Stomach (tissue), 8 donors: ENCODE measurements at regions not wholly inside any gene's neighbourhood (a gene's known extent, or its start where the extent isn't known, plus 50 kb on each side); places are given as distances from the start of the nearest gene placed in this dataset.

Experiments used
- DNase-seq, 2 donors: peaks; one replicate each; pipeline versions ENCODE4 v3.0.0 to v3.0.0-alpha.2; 2013 to 2019
- H3K27ac ChIP-seq, 5 donors: fragments of 200-600 bp in 4 of 5; sonication (generic) in 4 of 5; one replicate each; pipeline ENCODE4 v1.5.1; 2013 to 2019; ENCODE audit warnings: mild to moderate bottlenecking in 1 of 5, moderate library complexity in 1 of 5
- H3K27me3 ChIP-seq, 3 donors: fragments of 200-600 bp; sonication (generic); one replicate each; pipeline ENCODE4 v1.5.1; 2017 to 2019; ENCODE audit warnings: mixed run types in 1 of 3
- H3K36me3 ChIP-seq, 4 donors: fragments of 200-600 bp; sonication (generic); 1 replicate in 3 of 4; 2 replicates in 1 of 4; pipeline ENCODE4 v1.5.1; 2016 to 2019
- H3K4me1 ChIP-seq, 4 donors: fragments of 200-600 bp; sonication (generic); one replicate each; pipeline ENCODE4 v1.5.1; 2016 to 2019
- H3K4me3 ChIP-seq, 4 donors: fragments of 200-600 bp; sonication (generic) in 3 of 4; one replicate each; pipeline ENCODE4 v1.5.1; 2016 to 2019; ENCODE audit warnings: mild to moderate bottlenecking in 1 of 4
- H3K9me3 ChIP-seq, 4 donors: fragments of 200-600 bp; sonication (generic); one replicate each; pipeline ENCODE4 v1.5.1; 2016 to 2019
- CTCF ChIP-seq, 7 experiments: fragments of 450-650 bp in 4 of 7; fragments of 200-600 bp in 3 of 7; sonication (generic) in 3 of 7; IDR thresholded peaks; one replicate each; pipeline ENCODE4 v1.5.1; 2016 to 2019; ENCODE audit warnings: antibody characterized with exemption in 7 of 7, control low read depth in 2 of 7, mild to moderate bottlenecking in 1 of 7
- EP300 ChIP-seq: sonication (generic); formaldehyde crosslinking; IDR thresholded peaks from one replicate; pipeline ENCODE4 v1.6.1; 2017; ENCODE audit warnings: antibody characterized with exemption
- POLR2A ChIP-seq, 4 donors: fragments of 450-650 bp; IDR thresholded peaks; one replicate each; pipeline ENCODE4 v1.6.1; 2016; ENCODE audit warnings: antibody characterized with exemption in 4 of 4, control low read depth in 2 of 4, mild to moderate bottlenecking in 1 of 4, moderate library complexity in 1 of 4
- POLR2AphosphoS5 ChIP-seq, 3 donors: sonication (generic); formaldehyde crosslinking; IDR thresholded peaks; one replicate each; pipeline ENCODE4 v1.6.1; 2016; ENCODE audit warnings: antibody characterized with exemption in 3 of 3
- WGBS, 5 donors: extraction: QIAGEN DNeasy Blood & Tissue Kit in 3 of 5; methylation state at CpG; one replicate each; pipeline versions ENCODE4 v1.1.5 to v1.1.7; 2013 to 2018; 5-methylcytosine and 5-hydroxymethylcytosine counted together
- intact Hi-C: fragments of 100-400 bp; cut with DNase I; formaldehyde crosslinking; loops from one replicate; pipeline ENCODE4 v1.15.1; 2023; ENCODE audit warnings: low total_unique reads
- donor health status: healthy with polysubstance abuse.
- donor health status: Bipolar disorder and iron deficiency.
- donor health status: healthy.

DNA sequence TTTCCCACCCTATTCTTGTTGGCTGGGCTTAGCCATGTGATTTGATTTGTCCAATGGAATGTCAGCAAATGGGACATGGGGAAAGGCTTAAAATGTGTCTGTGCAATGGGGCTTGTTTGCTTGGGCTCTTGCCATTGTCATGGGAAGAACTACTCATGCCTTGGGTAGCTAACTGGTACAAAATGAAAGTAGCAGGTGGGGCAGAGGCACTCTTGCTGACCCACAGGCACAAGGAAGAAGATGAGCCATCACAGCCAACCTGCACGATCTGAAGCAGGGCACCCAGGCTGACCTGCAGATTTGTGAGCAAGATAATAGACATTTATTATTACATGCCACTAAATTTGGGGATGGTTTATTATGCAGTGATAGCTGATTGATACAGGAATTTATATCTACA, 305.9 kb upstream of the CAMK1G start:
- Histone ChIP-seq H3K9me3 (no peaks in the 10 kb centered on the region), H3K4me1 (no peaks in the 10 kb centered on the region), H3K27ac (no peak overlapping the region), H3K36me3 (no peaks in the 10 kb centered on the region), H3K4me3 (no peak overlapping the region), H3K27me3 (no peaks in the 10 kb centered on the region)
- DNase-seq: no peak
- TF ChIP-seq CTCF (IDR thresholded peaks at IDR 0.05): no peak
- TF ChIP-seq POLR2AphosphoS5 (IDR thresholded peaks at IDR 0.05): no peak
- no peak for TF ChIP-seq POLR2A (IDR thresholded peaks at IDR 0.05)
- no peak for TF ChIP-seq EP300
- 86 to 96% (median 93%) methylated on average over 1 of the region's 1 CpG for WGBS, 5 donors
- intact Hi-C loops: no loop called here

DNA sequence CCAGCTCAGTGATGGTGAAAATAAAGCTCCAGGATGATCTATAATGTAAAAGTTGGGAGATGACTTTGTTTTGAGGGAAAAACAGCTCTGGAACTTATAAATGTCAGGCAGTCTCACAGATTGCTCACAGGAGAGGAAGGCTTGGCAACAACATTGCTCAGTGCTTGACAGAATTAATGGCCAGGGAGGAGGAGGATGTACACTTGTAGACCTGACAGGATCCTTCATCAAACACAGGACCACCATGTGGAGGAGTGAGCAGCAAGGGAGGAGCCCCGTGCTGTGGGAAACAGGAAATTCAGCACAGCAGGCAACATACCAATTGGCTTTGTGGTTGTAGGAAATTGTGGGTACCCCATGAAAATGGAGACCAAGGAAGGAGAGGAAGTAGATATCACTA, 291.8 kb upstream of the CAMK1G start:
- Histone ChIP-seq H3K4me3 (no peak overlapping the region), H3K36me3 (no peaks in the 10 kb centered on the region), H3K4me1 (no peaks in the 10 kb centered on the region), H3K9me3 (no peaks in the 10 kb centered on the region), H3K27ac (no peak overlapping the region), H3K27me3 (peaks cover 0 to 5% (median 0%) of the 10 kb centered on the region in 3 donors)
- intact Hi-C loops: no loop called here
- 9 to 57% (median 39%) methylated on average over 1 of the region's 1 CpG for WGBS, 5 donors
- TF ChIP-seq EP300 (no peak), POLR2A (IDR thresholded peaks at IDR 0.05) (no peak), CTCF (IDR thresholded peaks at IDR 0.05) (no peak), POLR2AphosphoS5 (IDR thresholded peaks at IDR 0.05) (no peak)
- DNase-seq: peak in 1 of 2 donors; percentile 53

- Histone ChIP-seq H3K9me3 (no peaks in the 10 kb centered on the region), H3K4me3 (no peak overlapping the region), H3K4me1 (no peaks in the 10 kb centered on the region), H3K27ac (no peak overlapping the region), H3K36me3 (no peaks in the 10 kb centered on the region), H3K27me3 (no peaks in the 10 kb centered on the region)
- intact Hi-C loops: no loop called here
- 75 to 90% (median 81%) methylated on average over 7 of the region's 7 CpGs for WGBS, 5 donors
- TF ChIP-seq EP300 (no peak), POLR2A (IDR thresholded peaks at IDR 0.05) (no peak), CTCF (IDR thresholded peaks at IDR 0.05) (no peak), POLR2AphosphoS5 (IDR thresholded peaks at IDR 0.05) (no peak)
- DNase-seq: no peak
Measured at GRCh38 chr1:209302779-209303568, 280.5 kb upstream of the CAMK1G start.

DNA sequence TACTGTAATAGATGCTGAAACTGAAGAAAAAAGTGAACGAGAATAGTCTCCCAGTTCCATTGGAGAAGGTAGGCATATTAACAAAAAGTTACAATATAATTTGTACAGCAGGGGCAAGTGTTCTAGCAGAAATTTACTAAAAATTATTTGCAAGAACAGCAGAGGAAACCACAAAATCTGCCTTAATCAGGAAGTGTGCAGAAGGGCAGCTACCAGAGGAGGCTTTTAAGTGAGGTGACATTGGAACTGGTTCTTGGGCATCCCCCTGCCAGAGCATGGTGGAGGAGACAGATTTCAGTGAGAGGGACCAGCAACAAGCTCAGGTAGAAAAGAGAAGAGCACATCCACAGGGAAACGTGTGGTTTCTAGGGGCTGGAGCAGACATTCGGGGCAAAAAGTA, 279.3 kb upstream of the CAMK1G start:
- Histone ChIP-seq H3K9me3 (no peaks in the 10 kb centered on the region), H3K4me1 (no peaks in the 10 kb centered on the region), H3K27ac (no peak overlapping the region), H3K36me3 (no peaks in the 10 kb centered on the region), H3K4me3 (no peak overlapping the region), H3K27me3 (no peaks in the 10 kb centered on the region)
- intact Hi-C loops: no loop called here
- TF ChIP-seq CTCF (IDR thresholded peaks at IDR 0.05) (no peak), POLR2A (IDR thresholded peaks at IDR 0.05) (no peak), EP300 (no peak), POLR2AphosphoS5 (IDR thresholded peaks at IDR 0.05) (no peak)
- 71 to 85% (median 74%) methylated on average over 3 of the region's 3 CpGs for WGBS, 5 donors
- no peak for DNase-seq
